SJSA1 (cell line): ENCODE measurements at regions not wholly inside any gene's neighbourhood (a gene's known extent, or its start where the extent isn't known, plus 50 kb on each side); places are given as distances from the start of the nearest gene placed in this dataset.

Source experiments
- DNase-seq, 2 experiments: peaks; one replicate each; pipeline ENCODE4 v3.0.0-alpha.2; 2015 to 2020; ENCODE audit warnings: low spot score in 2 of 2, low read depth in 1 of 2
- H3K27ac ChIP-seq: fragments of 250-450 bp; sonication (Bioruptor Pico); 2 replicates; pipeline ENCODE4 v1.5.1; 2020; ENCODE audit warnings: mild to moderate bottlenecking, moderate library complexity
- H3K27me3 ChIP-seq: fragments of 250-450 bp; sonication (Bioruptor Pico); replicated peaks from 2 replicates; pipeline ENCODE4 v1.5.1; 2020; ENCODE audit warnings: mild to moderate bottlenecking, moderate library complexity
- H3K36me3 ChIP-seq: fragments of 250-450 bp; sonication (Bioruptor Pico); 2 replicates; pipeline ENCODE4 v1.5.1; 2020; ENCODE audit warnings: mild to moderate bottlenecking
- H3K4me1 ChIP-seq: fragments of 250-450 bp; sonication (Bioruptor Pico); replicated peaks from 2 replicates; pipeline ENCODE4 v1.6.1; 2021; ENCODE audit warnings: mild to moderate bottlenecking
- H3K4me3 ChIP-seq: fragments of 250-450 bp; sonication (Bioruptor Pico); 2 replicates; pipeline ENCODE4 v1.5.1; 2020; ENCODE audit warnings: mild to moderate bottlenecking
- H3K9me3 ChIP-seq: fragments of 250-450 bp; sonication (Bioruptor Pico); replicated peaks from 2 replicates; pipeline ENCODE4 v1.5.1; 2020; ENCODE audit warnings: mild to moderate bottlenecking

- no peak for DNase-seq
- Histone ChIP-seq H3K27ac (no peak overlapping the region), H3K4me3 (no peak overlapping the region), H3K36me3 (no peaks in the 10 kb centered on the region), H3K27me3 (no peaks in the 10 kb centered on the region), H3K9me3 (no peaks in the 10 kb centered on the region; the same call in 1 of the 2 replicates), H3K4me1 (no peaks in the 10 kb centered on the region)
These were observed 76.4 kb downstream of the CXXC4 start for GRCh38 chr4:104418286-104418685.

GRCh38 chr4:104417357-104417882 is 77.3 kb downstream of the CXXC4 start:
- H3K27ac ChIP-seq: no peak overlapping the region
- no peak overlapping the region for H3K4me3 ChIP-seq
- no peak for DNase-seq
- H3K9me3 ChIP-seq: no peaks in the 10 kb centered on the region; the same call in 1 of the 2 replicates
- H3K27me3 ChIP-seq: no peaks in the 10 kb centered on the region
- no peaks in the 10 kb centered on the region for H3K4me1 ChIP-seq
- no peaks in the 10 kb centered on the region for H3K36me3 ChIP-seq

GRCh38 chr4:104416725-104417356 is 77.9 kb downstream of the CXXC4 start:
- Histone ChIP-seq H3K27me3 (no peaks in the 10 kb centered on the region), H3K4me1 (no peaks in the 10 kb centered on the region), H3K27ac (no peak overlapping the region), H3K9me3 (no peaks in the 10 kb centered on the region; the same call in 1 of the 2 replicates), H3K36me3 (no peaks in the 10 kb centered on the region), H3K4me3 (no peak overlapping the region)
- no peak for DNase-seq

- Histone ChIP-seq H3K9me3 (no peaks in the 10 kb centered on the region), H3K4me3 (no peak overlapping the region), H3K27me3 (no peaks in the 10 kb centered on the region), H3K27ac (no peak overlapping the region), H3K4me1 (no peaks in the 10 kb centered on the region), H3K36me3 (no peaks in the 10 kb centered on the region)
- DNase-seq: no peak
These were observed 81.2 kb downstream of the CXXC4 start for GRCh38 chr4:104413487-104413886.

GRCh38 chr4:104412344-104412743 is 82.3 kb downstream of the CXXC4 start:
- Histone ChIP-seq H3K36me3 (no peaks in the 10 kb centered on the region), H3K4me1 (no peaks in the 10 kb centered on the region), H3K4me3 (no peak overlapping the region), H3K27ac (no peak overlapping the region), H3K27me3 (no peaks in the 10 kb centered on the region), H3K9me3 (no peaks in the 10 kb centered on the region)
- no peak for DNase-seq

GRCh38 chr4:104411502-104411901 is 83.2 kb downstream of the CXXC4 start:
- Histone ChIP-seq H3K9me3 (no peaks in the 10 kb centered on the region), H3K36me3 (no peaks in the 10 kb centered on the region), H3K27me3 (no peaks in the 10 kb centered on the region), H3K27ac (no peak overlapping the region), H3K4me1 (no peaks in the 10 kb centered on the region), H3K4me3 (no peak overlapping the region)
- no peak for DNase-seq

- Histone ChIP-seq H3K9me3 (no peaks in the 10 kb centered on the region), H3K27me3 (no peaks in the 10 kb centered on the region), H3K4me3 (no peak overlapping the region), H3K36me3 (no peaks in the 10 kb centered on the region), H3K4me1 (no peaks in the 10 kb centered on the region), H3K27ac (no peak overlapping the region)
- no peak for DNase-seq
These were observed 85.8 kb downstream of the CXXC4 start for GRCh38 chr4:104408878-104409277.

- DNase-seq: no peak
- H3K36me3 ChIP-seq: no peaks in the 10 kb centered on the region
- H3K27me3 ChIP-seq: no peaks in the 10 kb centered on the region
- no peak overlapping the region for H3K27ac ChIP-seq
- H3K4me1 ChIP-seq: no peaks in the 10 kb centered on the region
- no peak overlapping the region for H3K4me3 ChIP-seq
- H3K9me3 ChIP-seq: no peaks in the 10 kb centered on the region
These were observed 90.3 kb downstream of the CXXC4 start for GRCh38 chr4:104404361-104404760.

- H3K27me3 ChIP-seq: no peaks in the 10 kb centered on the region
- no peaks in the 10 kb centered on the region for H3K4me1 ChIP-seq
- H3K27ac ChIP-seq: no peak overlapping the region
- no peak for DNase-seq
- H3K9me3 ChIP-seq: no peaks in the 10 kb centered on the region
- H3K36me3 ChIP-seq: no peaks in the 10 kb centered on the region
- H3K4me3 ChIP-seq: no peak overlapping the region
These were observed 99.5 kb downstream of the CXXC4 start for GRCh38 chr4:104395168-104395614.

- H3K27ac ChIP-seq: no peak overlapping the region
- no peaks in the 10 kb centered on the region for H3K27me3 ChIP-seq
- DNase-seq: no peak
- no peak overlapping the region for H3K4me3 ChIP-seq
- no peaks in the 10 kb centered on the region for H3K36me3 ChIP-seq
- H3K9me3 ChIP-seq: no peaks in the 10 kb centered on the region
- no peaks in the 10 kb centered on the region for H3K4me1 ChIP-seq
These were observed 100.1 kb downstream of the CXXC4 start for GRCh38 chr4:104394406-104395167.

GRCh38 chr4:104393655-104394324 is 100.9 kb downstream of the CXXC4 start:
- no peaks in the 10 kb centered on the region for H3K4me1 ChIP-seq
- no peak overlapping the region for H3K4me3 ChIP-seq
- no peaks in the 10 kb centered on the region for H3K36me3 ChIP-seq
- H3K27ac ChIP-seq: no peak overlapping the region
- DNase-seq: no peak
- no peaks in the 10 kb centered on the region for H3K9me3 ChIP-seq
- no peaks in the 10 kb centered on the region for H3K27me3 ChIP-seq

GRCh38 chr4:104385713-104386112 is 109.0 kb downstream of the CXXC4 start:
- H3K4me3 ChIP-seq: no peak overlapping the region
- H3K27me3 ChIP-seq: no peaks in the 10 kb centered on the region
- no peaks in the 10 kb centered on the region for H3K9me3 ChIP-seq
- no peaks in the 10 kb centered on the region for H3K4me1 ChIP-seq
- no peak overlapping the region for H3K27ac ChIP-seq
- no peaks in the 10 kb centered on the region for H3K36me3 ChIP-seq
- DNase-seq: no peak

- no peak for DNase-seq
- H3K27ac ChIP-seq: no peak overlapping the region
- H3K4me3 ChIP-seq: no peak overlapping the region
- no peaks in the 10 kb centered on the region for H3K9me3 ChIP-seq
- H3K27me3 ChIP-seq: no peaks in the 10 kb centered on the region
- no peaks in the 10 kb centered on the region for H3K36me3 ChIP-seq
- no peaks in the 10 kb centered on the region for H3K4me1 ChIP-seq
These were observed 111.7 kb downstream of the CXXC4 start for GRCh38 chr4:104382961-104383360.

- Histone ChIP-seq H3K27me3 (no peaks in the 10 kb centered on the region), H3K4me1 (no peaks in the 10 kb centered on the region), H3K9me3 (no peaks in the 10 kb centered on the region), H3K27ac (no peak overlapping the region), H3K4me3 (no peak overlapping the region), H3K36me3 (no peaks in the 10 kb centered on the region)
- DNase-seq: no peak
These were observed 113.0 kb downstream of the CXXC4 start for GRCh38 chr4:104381729-104382128.
